ENCODE measurements at regions not wholly inside any gene's neighbourhood (a gene's known extent, or its start where the extent isn't known, plus 50 kb on each side); places are given as distances from the start of the nearest gene placed in this dataset.

GRCh38 chr9:129446828-129447550, 173.9 kb downstream of the C9orf50 start:
- no peak for TF ChIP-seq EZH2 (IDR thresholded peaks at IDR 0.05)
- TF ChIP-seq POLR2AphosphoS5 (IDR thresholded peaks at IDR 0.05; ENCODE audit: borderline replicate concordance, low read depth, low read length) = no peak
